GM21526 (cell line): ENCODE measurements at regions not wholly inside any gene's neighbourhood (a gene's known extent, or its start where the extent isn't known, plus 50 kb on each side); places are given as distances from the start of the nearest gene placed in this dataset.

ENCODE experiments used
- ATAC-seq: cut with Tn5 transposase; IDR thresholded peaks from one replicate; pipeline ENCODE4 v1.9.1; 2021; ENCODE audit warnings: moderate library complexity; ENCODE audit not compliant: unreplicated experiment, low FRiP score

DNA sequence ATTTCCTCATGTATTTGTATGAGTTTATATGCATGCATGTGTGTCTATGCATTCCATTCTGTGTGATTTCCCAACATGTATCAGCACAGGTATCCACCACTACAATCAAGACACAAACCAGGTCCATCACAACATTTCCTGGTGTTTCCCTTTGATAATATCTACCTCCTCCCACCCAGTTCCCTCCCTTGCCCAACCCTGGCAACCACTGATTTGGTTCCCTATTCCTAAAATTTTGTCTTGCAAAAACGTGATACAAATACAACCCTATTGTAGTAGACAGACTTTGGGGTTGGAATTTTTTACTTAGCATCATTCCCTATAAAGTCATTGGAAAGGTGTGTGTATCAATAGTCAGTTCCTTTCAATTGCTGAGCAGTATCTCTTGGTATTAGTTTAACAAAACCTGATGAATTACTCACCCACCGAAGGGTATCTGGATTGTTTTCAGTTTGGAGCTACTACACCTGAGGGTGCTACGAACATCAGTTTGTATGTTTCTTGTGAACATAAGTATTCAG lies 51.8 kb upstream of the IGLL5 start:
- ATAC-seq = no peak

DNA sequence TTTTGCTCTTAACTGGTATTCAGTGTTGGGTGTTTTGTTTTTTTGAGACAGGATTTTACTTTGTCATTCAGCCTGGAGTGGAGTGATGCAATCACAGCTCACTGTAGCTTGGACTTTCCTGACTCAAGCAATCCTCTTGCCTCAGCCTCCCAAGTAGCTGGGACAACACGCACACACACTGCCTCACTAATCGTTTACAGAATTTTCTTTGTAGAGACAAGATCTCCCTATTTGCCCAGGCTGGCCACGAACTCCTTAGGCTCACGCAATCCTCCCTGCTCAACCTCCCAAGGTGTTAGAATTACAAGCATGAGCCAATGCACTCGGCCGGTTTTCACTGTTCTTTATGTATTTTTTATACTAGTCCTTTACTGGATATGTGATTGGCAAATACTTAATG lies 51.0 kb upstream of the IGLL5 start:
- no peak for ATAC-seq
